Mucosa of stomach (tissue), 1 donor: ENCODE measurements at regions not wholly inside any gene's neighbourhood (a gene's known extent, or its start where the extent isn't known, plus 50 kb on each side); places are given as distances from the start of the nearest gene placed in this dataset.

Experiments used
- H3K27me3 ChIP-seq: one replicate; pipeline ENCODE4 v1.7.0; 2013; ENCODE audit warnings: mild to moderate bottlenecking, low read length; ENCODE audit not compliant: control insufficient read depth, insufficient read depth
- H3K36me3 ChIP-seq: one replicate; pipeline ENCODE4 v1.7.0; 2013; ENCODE audit warnings: low read length; ENCODE audit not compliant: control insufficient read depth, insufficient read depth
- H3K4me1 ChIP-seq: one replicate; pipeline ENCODE4 v1.7.0; 2013; ENCODE audit warnings: mild to moderate bottlenecking, low read length; ENCODE audit not compliant: control insufficient read depth, insufficient read depth
- H3K4me3 ChIP-seq: one replicate; pipeline ENCODE4 v1.7.0; 2013; ENCODE audit warnings: low read length
- H3K9ac ChIP-seq: one replicate; pipeline ENCODE4 v1.7.0; 2013; ENCODE audit warnings: mild to moderate bottlenecking, low read length, moderate library complexity
- H3K9me3 ChIP-seq: one replicate; pipeline ENCODE4 v1.7.0; 2013; ENCODE audit warnings: mild to moderate bottlenecking, low read length, moderate library complexity; ENCODE audit not compliant: control insufficient read depth
- donor health status: Pancreatic carcinoma.

GRCh38 chr2:41908349-41908748 lies 139.5 kb upstream of the PKDCC start:
- Histone ChIP-seq H3K27me3 (no peaks in the 10 kb centered on the region), H3K9me3 (no peaks in the 10 kb centered on the region), H3K4me3 (no peak overlapping the region), H3K36me3 (no peaks in the 10 kb centered on the region), H3K4me1 (no peaks in the 10 kb centered on the region), H3K9ac (no peak overlapping the region)

DNA sequence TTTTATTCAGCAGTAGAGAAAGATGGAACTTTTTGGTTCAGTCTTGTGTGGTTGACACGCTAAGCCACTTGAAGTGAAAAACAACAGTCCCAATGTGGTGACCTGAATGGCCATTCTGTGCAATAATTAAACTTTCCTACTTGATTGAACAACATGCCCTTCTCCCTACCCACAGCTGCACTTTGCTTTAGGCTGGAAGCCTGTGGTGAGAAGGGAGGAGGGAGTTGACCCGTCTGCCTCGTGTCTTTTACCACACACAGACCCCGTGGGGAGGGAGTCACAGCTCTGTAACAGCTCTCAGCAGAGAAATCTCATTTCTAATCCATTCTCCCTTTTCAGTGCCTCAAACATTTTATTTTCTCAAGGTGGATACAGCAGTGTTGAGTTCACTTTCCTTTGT lies 138.2 kb upstream of the PKDCC start:
- H3K36me3 ChIP-seq, result no peaks in the 10 kb centered on the region
- H3K27me3 ChIP-seq, result no peaks in the 10 kb centered on the region
- H3K9ac ChIP-seq, result no peak overlapping the region
- H3K9me3 ChIP-seq, result no peaks in the 10 kb centered on the region
- no peaks in the 10 kb centered on the region for H3K4me1 ChIP-seq
- no peak overlapping the region for H3K4me3 ChIP-seq

GRCh38 chr2:41910126-41910525 lies 137.7 kb upstream of the PKDCC start:
- Histone ChIP-seq H3K36me3 (no peaks in the 10 kb centered on the region), H3K27me3 (no peaks in the 10 kb centered on the region), H3K4me3 (no peak overlapping the region), H3K9me3 (no peaks in the 10 kb centered on the region), H3K4me1 (no peaks in the 10 kb centered on the region), H3K9ac (no peak overlapping the region)

DNA sequence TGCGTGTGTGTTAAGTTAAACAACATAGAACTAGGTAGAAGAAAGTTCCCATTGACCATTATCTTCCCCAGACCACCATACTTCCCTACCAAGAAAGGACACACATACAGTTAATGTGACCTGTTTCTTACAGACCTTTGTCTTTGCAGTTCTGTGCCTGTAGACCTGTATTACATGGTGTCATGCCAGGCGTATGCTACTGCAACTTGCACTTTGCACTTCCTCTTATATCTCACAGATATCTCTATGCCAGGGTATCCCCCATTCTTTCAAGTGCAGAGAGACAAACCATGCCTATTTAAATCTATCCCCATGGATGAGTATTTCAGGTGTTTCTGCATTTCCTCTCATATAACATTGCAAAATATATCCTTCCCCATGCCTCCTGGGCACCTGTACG lies 136.8 kb upstream of the PKDCC start:
- no peaks in the 10 kb centered on the region for H3K9me3 ChIP-seq

DNA sequence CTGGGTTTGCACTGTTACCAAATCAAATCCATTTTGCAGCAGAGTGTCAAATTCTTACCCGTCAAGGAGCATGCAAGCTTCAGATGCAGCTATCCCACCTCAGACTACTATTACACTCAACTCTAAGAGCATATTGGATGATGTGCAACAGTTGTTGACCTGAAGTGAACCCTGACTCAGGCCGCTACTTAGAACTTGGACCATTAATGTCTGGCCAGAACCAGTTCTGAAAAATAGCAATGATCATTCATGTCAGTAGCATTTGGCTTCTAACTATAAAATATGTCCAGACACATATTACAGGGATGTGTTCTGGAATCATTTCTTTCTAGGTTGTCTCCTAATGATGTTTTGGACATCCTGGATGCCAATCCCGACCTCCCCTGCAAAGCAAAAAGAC lies 135.5 kb upstream of the PKDCC start:
- H3K4me3 ChIP-seq, result no peak overlapping the region
- no peaks in the 10 kb centered on the region for H3K4me1 ChIP-seq
- H3K27me3 ChIP-seq, result no peaks in the 10 kb centered on the region
- no peaks in the 10 kb centered on the region for H3K9me3 ChIP-seq
- H3K9ac ChIP-seq, result no peak overlapping the region
- H3K36me3 ChIP-seq, result no peaks in the 10 kb centered on the region

More for the DNA sequence above, 136.8 kb upstream of the PKDCC start:
- Histone ChIP-seq H3K36me3 (no peaks in the 10 kb centered on the region), H3K4me3 (no peak overlapping the region), H3K27me3 (no peaks in the 10 kb centered on the region), H3K4me1 (no peaks in the 10 kb centered on the region), H3K9ac (no peak overlapping the region)

DNA sequence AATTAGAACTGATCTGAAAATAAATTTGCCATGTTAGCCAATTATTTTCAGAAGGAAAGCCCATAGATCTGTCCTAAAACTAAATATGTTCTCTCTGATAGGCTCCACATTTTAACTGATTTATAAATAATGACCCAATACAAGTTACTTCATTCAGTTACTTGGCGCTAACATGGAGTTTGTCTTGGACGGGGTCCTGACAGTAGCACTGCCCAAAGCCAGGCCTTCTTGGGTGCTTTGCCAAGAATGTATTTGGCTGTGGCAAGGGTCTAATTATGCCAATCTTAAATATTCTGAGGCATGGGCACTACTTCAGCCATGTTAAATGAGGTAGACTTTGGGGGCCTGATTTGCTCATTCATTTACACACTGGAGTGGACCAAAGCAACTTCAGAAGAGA lies 135.0 kb upstream of the PKDCC start:
- Histone ChIP-seq H3K9ac (no peak overlapping the region), H3K4me3 (no peak overlapping the region), H3K4me1 (no peaks in the 10 kb centered on the region), H3K27me3 (no peaks in the 10 kb centered on the region), H3K9me3 (no peaks in the 10 kb centered on the region), H3K36me3 (no peaks in the 10 kb centered on the region)

DNA sequence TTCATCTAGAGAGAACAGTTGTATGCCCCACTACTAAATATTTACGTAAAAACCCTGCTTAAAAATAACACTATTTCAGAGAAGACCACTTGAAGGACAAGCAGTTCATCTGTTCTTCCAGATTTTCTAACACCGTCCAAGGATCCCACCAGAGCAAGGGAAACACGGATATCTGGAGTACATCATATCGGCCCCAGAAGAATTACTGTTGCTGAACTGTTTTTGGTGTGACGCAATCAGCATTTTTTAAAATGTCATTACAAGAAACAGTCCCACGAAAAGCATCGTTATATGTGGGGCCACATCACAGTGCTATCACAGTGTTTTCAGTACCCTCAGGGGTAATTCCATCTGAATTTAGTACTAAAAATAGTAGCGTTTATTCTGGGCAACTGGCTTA lies 134.5 kb upstream of the PKDCC start:
- Histone ChIP-seq H3K9ac (no peak overlapping the region), H3K4me1 (no peaks in the 10 kb centered on the region), H3K9me3 (no peaks in the 10 kb centered on the region), H3K36me3 (no peaks in the 10 kb centered on the region), H3K4me3 (no peak overlapping the region), H3K27me3 (no peaks in the 10 kb centered on the region)

GRCh38 chr2:41913921-41914609 lies 133.8 kb upstream of the PKDCC start:
- Histone ChIP-seq H3K27me3 (no peaks in the 10 kb centered on the region), H3K9me3 (no peaks in the 10 kb centered on the region), H3K36me3 (no peaks in the 10 kb centered on the region), H3K9ac (no peak overlapping the region), H3K4me3 (no peak overlapping the region), H3K4me1 (no peaks in the 10 kb centered on the region)

DNA sequence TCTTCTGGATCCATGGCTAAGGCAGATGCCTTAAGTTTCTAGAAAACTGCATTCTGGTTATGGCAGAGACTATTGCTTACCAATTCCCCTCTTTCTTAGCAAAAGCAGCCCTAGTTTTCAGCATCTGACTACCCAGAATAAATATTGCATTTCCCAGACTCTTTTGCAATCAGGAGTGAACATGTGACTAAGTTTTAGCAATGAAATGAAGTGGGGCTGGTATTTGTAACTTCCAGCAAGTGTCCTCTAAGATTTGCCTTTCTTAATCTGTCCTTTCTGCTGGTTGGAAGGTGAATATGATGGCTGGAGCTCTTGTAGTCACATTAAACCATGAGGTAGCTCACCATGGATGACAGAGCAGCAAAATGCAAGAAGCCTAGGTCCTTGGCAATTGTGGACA lies 132.9 kb upstream of the PKDCC start:
- Histone ChIP-seq H3K4me3 (no peak overlapping the region), H3K9me3 (no peaks in the 10 kb centered on the region), H3K9ac (no peak overlapping the region), H3K36me3 (no peaks in the 10 kb centered on the region), H3K27me3 (no peaks in the 10 kb centered on the region), H3K4me1 (no peaks in the 10 kb centered on the region)

DNA sequence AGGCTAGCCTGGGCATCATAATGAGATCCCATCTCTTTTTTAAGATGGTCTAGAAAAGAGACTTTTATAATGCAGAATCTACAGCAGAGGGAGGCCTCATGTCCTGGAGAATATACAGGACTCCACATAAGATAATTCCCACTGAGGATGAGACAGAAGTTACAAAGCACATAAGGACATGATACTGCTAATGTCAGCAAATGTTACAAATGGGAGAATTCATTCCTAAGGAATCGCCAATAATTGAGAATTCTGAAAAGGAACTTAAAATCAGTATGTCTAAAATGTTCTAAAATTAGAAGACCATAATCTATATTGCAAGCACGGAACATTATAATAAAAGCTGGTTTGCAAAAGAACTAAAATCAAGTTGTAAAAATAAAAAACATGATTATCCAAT lies 131.6 kb upstream of the PKDCC start:
- Histone ChIP-seq H3K27me3 (no peaks in the 10 kb centered on the region), H3K4me1 (no peaks in the 10 kb centered on the region), H3K9ac (no peak overlapping the region), H3K36me3 (no peaks in the 10 kb centered on the region), H3K4me3 (no peak overlapping the region), H3K9me3 (no peaks in the 10 kb centered on the region)

- no peaks in the 10 kb centered on the region for H3K36me3 ChIP-seq
- no peaks in the 10 kb centered on the region for H3K9me3 ChIP-seq
- H3K4me1 ChIP-seq, result no peaks in the 10 kb centered on the region
- no peak overlapping the region for H3K4me3 ChIP-seq
- H3K27me3 ChIP-seq, result no peaks in the 10 kb centered on the region
- H3K9ac ChIP-seq, result no peak overlapping the region
These were observed 130.2 kb upstream of the PKDCC start for GRCh38 chr2:41917587-41917986.

GRCh38 chr2:41919135-41919534 lies 128.7 kb upstream of the PKDCC start:
- Histone ChIP-seq H3K4me1 (no peaks in the 10 kb centered on the region), H3K9ac (no peak overlapping the region), H3K27me3 (no peaks in the 10 kb centered on the region), H3K36me3 (no peaks in the 10 kb centered on the region), H3K9me3 (no peaks in the 10 kb centered on the region), H3K4me3 (no peak overlapping the region)

DNA sequence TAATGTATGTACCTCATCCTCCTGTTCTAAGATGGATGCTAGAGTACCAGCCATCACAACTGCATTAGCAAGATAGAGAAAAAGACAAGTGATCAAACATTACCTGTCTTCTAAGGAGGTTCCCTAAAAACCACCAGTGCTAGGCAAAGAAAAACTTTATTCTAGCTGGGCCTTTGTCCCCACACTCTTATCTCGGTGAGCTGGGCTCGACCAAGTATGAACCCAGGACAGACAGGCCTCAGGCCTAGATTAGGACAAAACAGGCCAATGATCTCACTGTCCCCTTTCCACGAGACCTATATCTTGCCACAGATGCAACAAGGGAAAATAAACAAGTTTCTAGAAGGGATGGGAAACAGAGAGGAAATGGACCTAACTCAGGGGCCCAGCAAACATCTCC lies 127.6 kb upstream of the PKDCC start:
- Histone ChIP-seq H3K4me1 (no peaks in the 10 kb centered on the region), H3K27me3 (no peaks in the 10 kb centered on the region), H3K9me3 (no peaks in the 10 kb centered on the region), H3K36me3 (no peaks in the 10 kb centered on the region), H3K9ac (no peak overlapping the region), H3K4me3 (no peak overlapping the region)
